ENCODE measurements at regions not wholly inside any gene's neighbourhood (a gene's known extent, or its start where the extent isn't known, plus 50 kb on each side); places are given as distances from the start of the nearest gene placed in this dataset.

DNA sequence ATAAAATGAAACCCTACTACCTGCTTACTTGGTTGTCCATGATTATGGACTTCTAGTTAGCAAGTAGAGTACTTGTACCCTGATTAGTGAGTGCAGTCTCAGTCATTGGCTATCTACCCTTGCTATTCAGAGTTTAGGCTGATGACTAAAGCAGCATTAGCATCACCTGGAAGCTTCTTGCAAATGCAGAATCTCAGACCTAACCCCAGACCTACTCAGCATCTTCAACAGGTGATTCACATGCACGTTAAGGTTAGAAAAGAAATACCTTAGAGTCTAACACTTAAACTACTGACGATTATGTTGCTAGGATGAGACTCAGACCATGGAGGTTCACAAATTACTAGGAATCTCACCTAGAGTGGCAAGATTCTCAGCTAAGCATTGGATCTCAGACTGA is 399.9 kb upstream of the FANCL start:
- no peaks in the 10 kb centered on the region for H3K36me3 Mint-ChIP-seq (ENCODE audit: insufficient read depth, unreplicated experiment)
- CTCF ChIA-PET = no interaction called here
- no peaks in the 10 kb centered on the region for H3K27me3 Mint-ChIP-seq (ENCODE audit: unreplicated experiment)
- H3K27ac Mint-ChIP-seq (ENCODE audit: unreplicated experiment) = no peak overlapping the region
- peaks cover 2% of the 10 kb centered on the region for H3K9me3 Mint-ChIP-seq (ENCODE audit: low read depth, unreplicated experiment)
- no peak overlapping the region for H3K4me3 Mint-ChIP-seq (ENCODE audit: low read depth, unreplicated experiment)
- TF ChIP-seq CTCF (IDR thresholded peaks at IDR 0.05; ENCODE audit: unreplicated experiment) = no peak
- DNase-seq = no peak
- no TSS peak for BruUV-seq (replicated peaks)
- intact Hi-C loops (cut with micrococcal nuclease; ENCODE audit: unreplicated experiment) = no loop called here
- peaks cover 14% of the 10 kb centered on the region for H3K4me1 Mint-ChIP-seq (ENCODE audit: low read depth, unreplicated experiment)

DNA sequence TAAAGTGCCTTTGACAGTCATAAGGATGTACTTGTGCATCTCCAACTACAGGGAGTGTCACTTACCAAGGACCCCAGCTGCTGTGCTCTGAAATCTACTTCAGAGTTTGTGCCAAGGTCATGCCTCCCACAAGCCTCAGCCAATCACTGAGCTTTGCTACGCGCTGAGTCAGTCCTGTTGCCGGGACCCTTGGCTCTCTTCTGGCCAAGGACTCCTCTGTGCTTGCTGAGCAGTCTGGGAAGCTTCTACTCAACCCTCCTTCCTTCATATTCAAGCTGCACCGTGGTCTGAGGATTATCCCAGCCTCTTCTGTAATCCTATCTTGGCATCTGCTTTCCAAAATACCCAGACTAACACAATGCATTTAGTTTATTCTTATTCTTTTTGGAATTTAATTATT is 398.9 kb upstream of the FANCL start:
- Mint-ChIP-seq H3K4me1 (ENCODE audit: low read depth, unreplicated experiment) (peaks cover 14% of the 10 kb centered on the region), H3K36me3 (ENCODE audit: insufficient read depth, unreplicated experiment) (no peaks in the 10 kb centered on the region), H3K4me3 (ENCODE audit: low read depth, unreplicated experiment) (no peak overlapping the region), H3K27ac (ENCODE audit: unreplicated experiment) (no peak overlapping the region), H3K9me3 (ENCODE audit: low read depth, unreplicated experiment) (peaks cover 2% of the 10 kb centered on the region), H3K27me3 (ENCODE audit: unreplicated experiment) (no peaks in the 10 kb centered on the region)
- no TSS peak for BruUV-seq (replicated peaks)
- intact Hi-C loops (cut with micrococcal nuclease; ENCODE audit: unreplicated experiment) = no loop called here
- no peak for DNase-seq
- no peak for TF ChIP-seq CTCF (IDR thresholded peaks at IDR 0.05; ENCODE audit: unreplicated experiment)
- CTCF ChIA-PET = no interaction called here

DNA sequence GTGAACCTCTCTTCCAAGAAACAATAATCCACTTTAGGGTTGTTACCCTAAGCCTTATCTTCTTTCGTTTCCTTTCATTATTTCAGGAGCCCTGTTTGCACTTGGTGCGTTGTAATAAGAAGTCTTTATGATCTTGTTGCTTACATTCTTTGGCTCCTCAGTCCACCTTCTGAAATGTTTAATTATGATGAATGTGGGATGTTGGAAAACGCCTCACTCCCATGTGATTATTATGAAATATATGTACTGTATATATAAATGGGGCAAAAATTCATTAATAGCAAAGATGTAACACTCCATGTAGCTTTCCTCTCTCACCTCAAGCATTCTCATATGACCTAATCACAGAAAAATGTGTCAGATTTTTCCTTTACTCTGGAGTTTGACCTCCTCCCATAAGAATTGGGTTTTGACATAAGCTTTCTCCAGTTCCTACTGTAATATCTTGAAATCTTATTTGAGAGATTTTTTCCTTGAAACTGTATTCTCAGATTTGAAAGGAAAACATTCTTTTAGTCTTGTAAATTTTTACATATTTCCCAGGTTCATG is 397.2 kb upstream of the FANCL start:
- no peak for DNase-seq
- CTCF ChIA-PET = interaction anchor here (1.4 kb wide), 1 partner anchor 64 kb away, joined by 3 read pairs; no protein-coding TSS in a partner anchor
- H3K4me3 Mint-ChIP-seq (ENCODE audit: low read depth, unreplicated experiment) = peak overlapping the region; percentile 15
- no TSS peak for BruUV-seq (replicated peaks)
- H3K4me1 Mint-ChIP-seq (ENCODE audit: low read depth, unreplicated experiment) = peaks cover 21% of the 10 kb centered on the region
- peaks cover 2% of the 10 kb centered on the region for H3K9me3 Mint-ChIP-seq (ENCODE audit: low read depth, unreplicated experiment)
- peak overlapping the region; percentile 75 for H3K27ac Mint-ChIP-seq (ENCODE audit: unreplicated experiment)
- intact Hi-C loops (cut with micrococcal nuclease; ENCODE audit: unreplicated experiment) = no loop called here
- H3K27me3 Mint-ChIP-seq (ENCODE audit: unreplicated experiment) = no peaks in the 10 kb centered on the region
- H3K36me3 Mint-ChIP-seq (ENCODE audit: insufficient read depth, unreplicated experiment) = no peaks in the 10 kb centered on the region
- no peak for TF ChIP-seq CTCF (IDR thresholded peaks at IDR 0.05; ENCODE audit: unreplicated experiment)

GRCh38 chr2:58636872-58637271 is 395.7 kb upstream of the FANCL start:
- no peak overlapping the region for H3K4me3 Mint-ChIP-seq (ENCODE audit: low read depth, unreplicated experiment)
- no peak for TF ChIP-seq CTCF (IDR thresholded peaks at IDR 0.05; ENCODE audit: unreplicated experiment)
- peaks cover 2% of the 10 kb centered on the region for H3K9me3 Mint-ChIP-seq (ENCODE audit: low read depth, unreplicated experiment)
- no peaks in the 10 kb centered on the region for H3K27me3 Mint-ChIP-seq (ENCODE audit: unreplicated experiment)
- H3K36me3 Mint-ChIP-seq (ENCODE audit: insufficient read depth, unreplicated experiment) = no peaks in the 10 kb centered on the region
- H3K27ac Mint-ChIP-seq (ENCODE audit: unreplicated experiment) = no peak overlapping the region
- no TSS peak for BruUV-seq (replicated peaks)
- intact Hi-C loops (cut with micrococcal nuclease; ENCODE audit: unreplicated experiment) = no loop called here
- no peak for DNase-seq
- CTCF ChIA-PET = interaction anchor here (0.5 kb wide), 1 partner anchor 103 kb away, joined by 3 read pairs; no protein-coding TSS in a partner anchor
- H3K4me1 Mint-ChIP-seq (ENCODE audit: low read depth, unreplicated experiment) = peaks cover 29% of the 10 kb centered on the region

Data from Calu3 (cell line).